GM06990 (cell line): ENCODE measurements at regions not wholly inside any gene's neighbourhood (a gene's known extent, or its start where the extent isn't known, plus 50 kb on each side); places are given as distances from the start of the nearest gene placed in this dataset.

Experiments
- DNase-seq: peaks from one replicate; pipeline ENCODE4 v3.0.0-alpha.2; 2011; ENCODE audit not compliant: insufficient read length; ENCODE audit errors: extremely low read depth
- H3K27me3 ChIP-seq: replicated peaks from 2 replicates; pipeline ENCODE4 v1.6.0; 2011; ENCODE audit warnings: low read length; ENCODE audit not compliant: control insufficient read depth, insufficient read depth
- H3K36me3 ChIP-seq: 2 replicates; pipeline ENCODE4 v1.5.1; 2011; ENCODE audit warnings: low read length; ENCODE audit not compliant: control insufficient read depth, insufficient read depth
- H3K4me3 ChIP-seq: replicated peaks from 2 replicates; pipeline ENCODE4 v1.5.1; 2011; ENCODE audit warnings: low read depth, mild to moderate bottlenecking, control low read depth, low read length
- TF ChIP-seq, protein P1 (sequence below): IDR thresholded peaks from 2 replicates; pipeline ENCODE4 v1.5.1; 2011; ENCODE audit warnings: low read length, control low read depth, mild to moderate bottlenecking, inconsistent platforms; ENCODE audit not compliant: insufficient read depth, poor library complexity, severe bottlenecking

DNA sequence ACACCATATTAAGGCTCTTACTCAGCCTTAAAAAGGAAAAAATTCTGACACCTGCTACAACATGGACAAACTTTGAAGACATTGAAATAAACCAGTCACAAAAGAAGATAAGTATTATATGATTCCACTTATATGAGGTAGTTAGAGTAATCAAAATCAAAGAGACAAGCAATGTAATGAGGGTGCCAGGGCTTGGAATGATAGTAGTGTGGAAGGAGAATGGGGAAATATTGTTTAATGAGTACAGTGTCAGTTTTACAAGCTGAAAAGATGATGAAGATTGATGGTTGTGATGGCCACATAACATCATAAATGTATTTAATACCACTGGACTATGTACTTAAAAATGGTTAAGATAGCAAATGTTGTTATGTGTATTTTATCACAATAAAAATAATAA, 485.7 kb downstream of the SPATA31D1 start:
- no peak for DNase-seq
- no peaks in the 10 kb centered on the region for H3K36me3 ChIP-seq
- TF ChIP-seq, protein P1, sequence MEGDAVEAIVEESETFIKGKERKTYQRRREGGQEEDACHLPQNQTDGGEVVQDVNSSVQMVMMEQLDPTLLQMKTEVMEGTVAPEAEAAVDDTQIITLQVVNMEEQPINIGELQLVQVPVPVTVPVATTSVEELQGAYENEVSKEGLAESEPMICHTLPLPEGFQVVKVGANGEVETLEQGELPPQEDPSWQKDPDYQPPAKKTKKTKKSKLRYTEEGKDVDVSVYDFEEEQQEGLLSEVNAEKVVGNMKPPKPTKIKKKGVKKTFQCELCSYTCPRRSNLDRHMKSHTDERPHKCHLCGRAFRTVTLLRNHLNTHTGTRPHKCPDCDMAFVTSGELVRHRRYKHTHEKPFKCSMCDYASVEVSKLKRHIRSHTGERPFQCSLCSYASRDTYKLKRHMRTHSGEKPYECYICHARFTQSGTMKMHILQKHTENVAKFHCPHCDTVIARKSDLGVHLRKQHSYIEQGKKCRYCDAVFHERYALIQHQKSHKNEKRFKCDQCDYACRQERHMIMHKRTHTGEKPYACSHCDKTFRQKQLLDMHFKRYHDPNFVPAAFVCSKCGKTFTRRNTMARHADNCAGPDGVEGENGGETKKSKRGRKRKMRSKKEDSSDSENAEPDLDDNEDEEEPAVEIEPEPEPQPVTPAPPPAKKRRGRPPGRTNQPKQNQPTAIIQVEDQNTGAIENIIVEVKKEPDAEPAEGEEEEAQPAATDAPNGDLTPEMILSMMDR, result no peak
- H3K4me3 ChIP-seq, result no peak overlapping the region
- H3K27me3 ChIP-seq, result no peaks in the 10 kb centered on the region

DNA sequence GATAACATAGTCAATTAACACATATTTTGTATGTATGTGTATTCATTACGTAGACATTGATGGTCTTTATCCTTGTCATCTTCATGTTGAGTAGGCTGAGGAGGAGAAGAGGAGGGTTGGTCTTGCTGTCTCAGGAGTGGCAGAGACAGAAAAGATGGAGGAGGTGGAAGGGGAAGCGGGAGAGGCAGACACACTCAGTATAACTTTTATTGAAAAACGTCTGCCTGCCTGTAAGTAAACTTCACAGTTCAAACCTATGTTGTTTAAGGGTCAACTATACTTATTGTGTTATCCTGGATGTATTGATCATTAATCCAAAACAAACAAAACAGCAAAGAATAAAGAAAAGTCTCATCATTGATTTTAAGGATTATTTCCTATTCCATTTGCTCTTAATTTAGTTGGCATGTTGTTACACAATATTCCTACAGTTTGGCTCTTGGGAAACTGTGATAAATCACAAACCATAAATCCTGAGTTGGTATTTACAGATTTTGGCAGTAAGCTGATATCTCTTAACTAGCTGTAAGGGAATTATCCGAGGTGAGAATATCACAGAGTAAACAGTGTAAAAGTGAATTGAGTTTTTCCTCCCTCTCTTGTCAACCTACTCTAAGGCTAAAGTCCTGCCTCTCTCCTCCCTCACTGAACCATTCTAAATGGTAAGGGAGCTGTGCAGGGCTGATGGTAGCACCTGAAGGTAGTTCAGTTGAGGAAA, 487.2 kb downstream of the SPATA31D1 start:
- no peaks in the 10 kb centered on the region for H3K27me3 ChIP-seq
- TF ChIP-seq, protein P1, result no peak
- H3K4me3 ChIP-seq, result no peak overlapping the region
- no peak for DNase-seq
- H3K36me3 ChIP-seq, result no peaks in the 10 kb centered on the region

- TF ChIP-seq, protein P1, result no peak
- Histone ChIP-seq H3K27me3 (no peaks in the 10 kb centered on the region), H3K4me3 (no peak overlapping the region), H3K36me3 (no peaks in the 10 kb centered on the region)
- DNase-seq, result no peak
Observed at GRCh38 chr9:82480921-82481320, 492.3 kb downstream of the SPATA31D1 start.

- H3K36me3 ChIP-seq, result no peaks in the 10 kb centered on the region
- no peak for DNase-seq
- TF ChIP-seq, protein P1, result no peak
- H3K27me3 ChIP-seq, result no peaks in the 10 kb centered on the region
- H3K4me3 ChIP-seq, result no peak overlapping the region
Observed at GRCh38 chr9:82487935-82488312, 499.4 kb downstream of the SPATA31D1 start.

GRCh38 chr9:82488313-82489200, 500.0 kb downstream of the SPATA31D1 start:
- H3K27me3 ChIP-seq, result no peaks in the 10 kb centered on the region
- TF ChIP-seq, protein P1, result no peak
- no peaks in the 10 kb centered on the region for H3K36me3 ChIP-seq
- H3K4me3 ChIP-seq, result no peak overlapping the region
- DNase-seq, result no peak
